Brain microvascular endothelial cell (primary cell): ENCODE measurements at regions not wholly inside any gene's neighbourhood (a gene's known extent, or its start where the extent isn't known, plus 50 kb on each side); places are given as distances from the start of the nearest gene placed in this dataset.

ENCODE experiments used
- DNase-seq: peaks from one replicate; pipeline ENCODE4 v3.0.0-alpha.2; 2020
- H3K27ac ChIP-seq: fragments of 250-450 bp; sonication (Bioruptor Pico); 2 replicates; pipeline ENCODE4 v1.5.1; 2020; ENCODE audit warnings: mild to moderate bottlenecking, moderate library complexity
- H3K27me3 ChIP-seq: fragments of 250-450 bp; sonication (Bioruptor Pico); replicated peaks from 2 replicates; pipeline ENCODE4 v1.5.1; 2020; ENCODE audit warnings: mild to moderate bottlenecking
- H3K36me3 ChIP-seq: fragments of 250-450 bp; sonication (Bioruptor Pico); replicated peaks from 2 replicates; pipeline ENCODE4 v1.5.1; 2020; ENCODE audit warnings: mild to moderate bottlenecking
- H3K4me3 ChIP-seq: 2 replicates; pipeline ENCODE4 v1.5.1; 2011; ENCODE audit warnings: low read depth, mild to moderate bottlenecking, control low read depth, low read length, moderate library complexity
- in situ Hi-C: cut with HindIII; loops from 2 replicates; pipeline ENCODE4 v1.10.0; 2017; ENCODE audit warnings: low sequenced_read_pairs, low pct_ligation_motif_present
- TF ChIP-seq, protein P1 (sequence below): IDR thresholded peaks from 2 replicates; pipeline ENCODE4 v1.5.1; 2011; ENCODE audit warnings: low read depth, mild to moderate bottlenecking, moderate library complexity, low read length, control low read depth, inconsistent platforms; ENCODE audit errors: missing control alignments

- TF ChIP-seq, protein P1, sequence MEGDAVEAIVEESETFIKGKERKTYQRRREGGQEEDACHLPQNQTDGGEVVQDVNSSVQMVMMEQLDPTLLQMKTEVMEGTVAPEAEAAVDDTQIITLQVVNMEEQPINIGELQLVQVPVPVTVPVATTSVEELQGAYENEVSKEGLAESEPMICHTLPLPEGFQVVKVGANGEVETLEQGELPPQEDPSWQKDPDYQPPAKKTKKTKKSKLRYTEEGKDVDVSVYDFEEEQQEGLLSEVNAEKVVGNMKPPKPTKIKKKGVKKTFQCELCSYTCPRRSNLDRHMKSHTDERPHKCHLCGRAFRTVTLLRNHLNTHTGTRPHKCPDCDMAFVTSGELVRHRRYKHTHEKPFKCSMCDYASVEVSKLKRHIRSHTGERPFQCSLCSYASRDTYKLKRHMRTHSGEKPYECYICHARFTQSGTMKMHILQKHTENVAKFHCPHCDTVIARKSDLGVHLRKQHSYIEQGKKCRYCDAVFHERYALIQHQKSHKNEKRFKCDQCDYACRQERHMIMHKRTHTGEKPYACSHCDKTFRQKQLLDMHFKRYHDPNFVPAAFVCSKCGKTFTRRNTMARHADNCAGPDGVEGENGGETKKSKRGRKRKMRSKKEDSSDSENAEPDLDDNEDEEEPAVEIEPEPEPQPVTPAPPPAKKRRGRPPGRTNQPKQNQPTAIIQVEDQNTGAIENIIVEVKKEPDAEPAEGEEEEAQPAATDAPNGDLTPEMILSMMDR = no peak
- H3K27ac ChIP-seq = no peak overlapping the region
- no peak overlapping the region for H3K4me3 ChIP-seq
- no peak for DNase-seq
- no peaks in the 10 kb centered on the region for H3K36me3 ChIP-seq
- in situ Hi-C loops = no loop called here
- no peaks in the 10 kb centered on the region for H3K27me3 ChIP-seq
Observed at GRCh38 chr7:20503278-20503950, 112.1 kb upstream of the ABCB5 start.

DNA sequence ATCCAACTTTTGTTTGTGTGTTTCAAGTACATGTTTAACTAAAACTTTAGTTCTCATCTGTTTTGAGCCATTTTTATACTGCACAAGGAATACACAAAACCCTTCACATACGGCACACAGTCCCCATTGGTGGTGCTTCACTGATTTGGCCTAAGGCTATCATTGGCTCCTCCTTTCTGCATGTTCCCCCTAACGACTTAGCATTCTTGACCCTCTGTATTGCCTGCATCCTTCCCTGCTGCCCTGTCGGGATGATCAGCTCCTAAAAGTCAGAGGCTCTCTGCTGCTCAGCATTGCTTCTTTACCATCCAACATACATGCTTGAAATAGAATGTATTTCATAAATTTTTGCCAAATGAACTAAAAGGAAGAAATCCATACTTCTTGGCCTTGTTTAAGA lies 111.4 kb upstream of the ABCB5 start:
- no peaks in the 10 kb centered on the region for H3K27me3 ChIP-seq
- DNase-seq = no peak
- TF ChIP-seq, protein P1 = no peak
- H3K27ac ChIP-seq = no peak overlapping the region
- in situ Hi-C loops = no loop called here
- H3K36me3 ChIP-seq = no peaks in the 10 kb centered on the region
- H3K4me3 ChIP-seq = no peak overlapping the region

DNA sequence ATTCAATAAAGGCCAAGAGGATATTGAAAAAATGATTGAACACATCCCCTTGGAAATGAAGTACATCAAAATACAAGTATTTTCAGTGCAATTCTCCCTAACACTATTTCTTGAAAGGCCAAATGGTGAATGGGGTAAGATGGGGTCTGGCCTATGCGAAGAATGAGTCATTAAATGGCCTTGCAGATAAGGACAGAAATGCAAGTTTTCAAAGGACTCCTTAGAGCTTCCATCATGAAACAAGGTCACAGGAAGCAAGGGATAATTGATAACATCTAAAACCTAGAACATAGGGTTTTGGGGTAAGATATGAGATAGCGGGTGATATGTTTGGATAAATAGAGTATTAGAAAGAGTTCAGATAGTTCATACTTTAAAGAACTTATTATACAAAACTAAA lies 109.3 kb upstream of the ABCB5 start:
- in situ Hi-C loops = no loop called here
- Histone ChIP-seq H3K27me3 (no peaks in the 10 kb centered on the region), H3K4me3 (no peak overlapping the region), H3K27ac (no peak overlapping the region), H3K36me3 (no peaks in the 10 kb centered on the region)
- TF ChIP-seq, protein P1 = no peak
- no peak for DNase-seq

GRCh38 chr7:20507157-20507556 lies 108.3 kb upstream of the ABCB5 start:
- H3K27ac ChIP-seq = no peak overlapping the region
- TF ChIP-seq, protein P1 = no peak
- no peak overlapping the region for H3K4me3 ChIP-seq
- in situ Hi-C loops = no loop called here
- no peaks in the 10 kb centered on the region for H3K27me3 ChIP-seq
- H3K36me3 ChIP-seq = no peaks in the 10 kb centered on the region
- DNase-seq = no peak

DNA sequence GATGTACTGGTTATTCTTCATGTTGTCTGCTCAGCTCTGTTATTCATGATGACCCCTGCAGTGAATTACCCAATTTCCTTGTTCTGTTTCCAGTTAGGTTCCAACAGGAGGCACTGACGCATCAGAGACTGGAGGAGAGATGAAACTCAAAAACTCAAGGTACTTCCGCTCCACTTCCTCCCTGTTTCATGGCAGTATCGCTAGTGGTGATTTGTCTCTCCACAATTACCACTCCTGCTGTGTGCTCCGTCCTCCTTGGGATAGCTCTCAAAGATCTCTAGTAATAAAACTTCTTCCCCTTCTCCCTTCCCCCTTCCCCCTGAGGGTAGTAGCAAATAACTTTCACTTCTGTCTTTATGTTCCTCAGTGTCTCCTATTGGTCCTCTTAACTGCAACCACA lies 107.4 kb upstream of the ABCB5 start:
- Histone ChIP-seq H3K27ac (no peak overlapping the region), H3K27me3 (no peaks in the 10 kb centered on the region), H3K4me3 (no peak overlapping the region), H3K36me3 (no peaks in the 10 kb centered on the region)
- TF ChIP-seq, protein P1 = no peak
- DNase-seq = no peak
- in situ Hi-C loops = no loop called here
